GM23338 (cell line): ENCODE measurements at regions not wholly inside any gene's neighbourhood (a gene's known extent, or its start where the extent isn't known, plus 50 kb on each side); places are given as distances from the start of the nearest gene placed in this dataset.

ENCODE experiments used
- CREB1 ChIP-seq: fragments of 250-450 bp; sonication (Bioruptor Pico); IDR thresholded peaks from 2 replicates; pipeline ENCODE4 v1.5.0; 2020; ENCODE audit warnings: low read depth, mild to moderate bottlenecking, moderate library complexity
- EZH2 ChIP-seq: fragments of 200-600 bp; sonication (generic); IDR thresholded peaks from one replicate; pipeline ENCODE4 v1.8.0; 2017; ENCODE audit warnings: antibody characterized with exemption, mild to moderate bottlenecking, low read depth; ENCODE audit not compliant: unreplicated experiment
- TF ChIP-seq, protein P1 (sequence below), 2 experiments: fragments of 200-600 bp in 1 of 2; sonication (generic) in 1 of 2; conservative IDR thresholded peaks; 2 replicates each; pipeline versions ENCODE4 v1.5.1 to v1.6.1; 2016 to 2017; ENCODE audit warnings: antibody characterized with exemption in 2 of 2, low read depth in 2 of 2, mild to moderate bottlenecking in 2 of 2, moderate library complexity in 1 of 2

DNA sequence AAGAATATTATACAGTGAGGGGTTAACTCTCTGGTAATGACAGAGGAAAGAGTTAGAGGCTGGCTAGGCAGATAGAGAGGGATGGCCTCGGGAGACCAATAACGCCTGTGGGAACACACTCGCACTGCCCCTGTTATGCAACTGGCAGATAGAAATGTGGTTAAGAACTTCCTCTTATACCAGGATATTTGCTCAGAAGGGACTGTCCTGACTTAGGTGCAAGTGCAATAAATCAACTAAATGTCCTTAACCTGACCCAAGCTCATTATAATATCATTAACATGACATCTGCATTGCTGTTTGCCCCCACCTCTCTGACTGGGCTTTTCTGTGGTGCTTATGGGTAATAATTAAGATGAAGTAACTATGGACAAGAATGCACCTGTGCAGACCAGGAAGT is 1518.0 kb downstream of the NCAM2 start:
- TF ChIP-seq, protein P1, sequence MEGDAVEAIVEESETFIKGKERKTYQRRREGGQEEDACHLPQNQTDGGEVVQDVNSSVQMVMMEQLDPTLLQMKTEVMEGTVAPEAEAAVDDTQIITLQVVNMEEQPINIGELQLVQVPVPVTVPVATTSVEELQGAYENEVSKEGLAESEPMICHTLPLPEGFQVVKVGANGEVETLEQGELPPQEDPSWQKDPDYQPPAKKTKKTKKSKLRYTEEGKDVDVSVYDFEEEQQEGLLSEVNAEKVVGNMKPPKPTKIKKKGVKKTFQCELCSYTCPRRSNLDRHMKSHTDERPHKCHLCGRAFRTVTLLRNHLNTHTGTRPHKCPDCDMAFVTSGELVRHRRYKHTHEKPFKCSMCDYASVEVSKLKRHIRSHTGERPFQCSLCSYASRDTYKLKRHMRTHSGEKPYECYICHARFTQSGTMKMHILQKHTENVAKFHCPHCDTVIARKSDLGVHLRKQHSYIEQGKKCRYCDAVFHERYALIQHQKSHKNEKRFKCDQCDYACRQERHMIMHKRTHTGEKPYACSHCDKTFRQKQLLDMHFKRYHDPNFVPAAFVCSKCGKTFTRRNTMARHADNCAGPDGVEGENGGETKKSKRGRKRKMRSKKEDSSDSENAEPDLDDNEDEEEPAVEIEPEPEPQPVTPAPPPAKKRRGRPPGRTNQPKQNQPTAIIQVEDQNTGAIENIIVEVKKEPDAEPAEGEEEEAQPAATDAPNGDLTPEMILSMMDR (conservative IDR thresholded peaks at IDR 0.05; ENCODE audit: low read depth in 2 of 2), result no peak
- TF ChIP-seq CREB1 (no peak), EZH2 (no peak)
